Right atrium auricular region (tissue), 2 donors: ENCODE measurements at regions not wholly inside any gene's neighbourhood (a gene's known extent, or its start where the extent isn't known, plus 50 kb on each side); places are given as distances from the start of the nearest gene placed in this dataset.

ENCODE experiments used
- DNase-seq: peaks from one replicate; pipeline ENCODE4 v3.0.0-alpha.2; 2019; ENCODE audit warnings: low spot score
- H3K27ac ChIP-seq, 2 donors: fragments of 200-600 bp; sonication (generic); 1 replicate in 1 of 2; 2 replicates in 1 of 2; pipeline ENCODE4 v1.5.1; 2016 to 2019
- H3K27me3 ChIP-seq, 2 donors: fragments of 200-600 bp; sonication (generic); one replicate each; pipeline versions ENCODE4 v1.5.1 to v1.6.0; 2017 to 2019
- H3K36me3 ChIP-seq: fragments of 200-600 bp; sonication (generic); one replicate; pipeline ENCODE4 v1.5.1; 2016
- H3K4me1 ChIP-seq, 2 donors: fragments of 200-600 bp; sonication (generic); one replicate each; pipeline versions ENCODE4 v1.5.1 to v1.6.0; 2017 to 2019
- H3K4me3 ChIP-seq, 2 donors: fragments of 200-600 bp; sonication (generic); 1 replicate in 1 of 2; 2 replicates in 1 of 2; pipeline ENCODE4 v1.5.1; 2017 to 2019; ENCODE audit warnings: mild to moderate bottlenecking in 1 of 2, moderate library complexity in 1 of 2
- H3K9me3 ChIP-seq, 2 donors: fragments of 200-600 bp; sonication (generic); one replicate each; pipeline ENCODE4 v1.5.1; 2019
- CTCF ChIP-seq, 2 donors: fragments of 200-600 bp; sonication (generic); IDR thresholded peaks; one replicate each; pipeline ENCODE4 v1.5.1; 2019; ENCODE audit warnings: antibody characterized with exemption in 2 of 2

GRCh38 chr22:44402196-44403111, 89.7 kb upstream of the SHISAL1 start:
- Histone ChIP-seq H3K4me1 (no peaks in the 10 kb centered on the region), H3K27ac (no peak overlapping the region), H3K4me3 (no peak overlapping the region), H3K9me3 (no peaks in the 10 kb centered on the region), H3K36me3 (no peaks in the 10 kb centered on the region), H3K27me3 (no peaks in the 10 kb centered on the region)
- no peak for TF ChIP-seq CTCF (IDR thresholded peaks at IDR 0.05)
- no peak for DNase-seq

GRCh38 chr22:44401783-44402110, 89.0 kb upstream of the SHISAL1 start:
- Histone ChIP-seq H3K4me1 (no peaks in the 10 kb centered on the region), H3K36me3 (no peaks in the 10 kb centered on the region), H3K27me3 (no peaks in the 10 kb centered on the region), H3K4me3 (no peak overlapping the region), H3K27ac (no peak overlapping the region), H3K9me3 (no peaks in the 10 kb centered on the region)
- no peak for TF ChIP-seq CTCF (IDR thresholded peaks at IDR 0.05)
- DNase-seq: no peak

GRCh38 chr22:44400763-44401060, 88.0 kb upstream of the SHISAL1 start:
- DNase-seq: no peak
- Histone ChIP-seq H3K9me3 (no peaks in the 10 kb centered on the region), H3K4me3 (no peak overlapping the region), H3K27me3 (no peaks in the 10 kb centered on the region), H3K4me1 (no peaks in the 10 kb centered on the region), H3K36me3 (no peaks in the 10 kb centered on the region), H3K27ac (no peak overlapping the region)
- TF ChIP-seq CTCF (IDR thresholded peaks at IDR 0.05): no peak

- H3K36me3 ChIP-seq: no peaks in the 10 kb centered on the region
- H3K27me3 ChIP-seq: no peaks in the 10 kb centered on the region
- H3K27ac ChIP-seq: no peak overlapping the region
- DNase-seq: peak; percentile 28
- H3K4me1 ChIP-seq: no peaks in the 10 kb centered on the region
- no peak for TF ChIP-seq CTCF (IDR thresholded peaks at IDR 0.05)
- H3K9me3 ChIP-seq: no peaks in the 10 kb centered on the region
- H3K4me3 ChIP-seq: no peak overlapping the region
These were observed 87.4 kb upstream of the SHISAL1 start for GRCh38 chr22:44399906-44400762.

GRCh38 chr22:44398856-44399837, 86.4 kb upstream of the SHISAL1 start:
- Histone ChIP-seq H3K36me3 (no peaks in the 10 kb centered on the region), H3K27me3 (no peaks in the 10 kb centered on the region), H3K4me3 (no peak overlapping the region), H3K9me3 (no peaks in the 10 kb centered on the region), H3K4me1 (no peaks in the 10 kb centered on the region), H3K27ac (no peak overlapping the region)
- no peak for TF ChIP-seq CTCF (IDR thresholded peaks at IDR 0.05)
- DNase-seq: peak; percentile 57
